ENCODE measurements at regions not wholly inside any gene's neighbourhood (a gene's known extent, or its start where the extent isn't known, plus 50 kb on each side); places are given as distances from the start of the nearest gene placed in this dataset.

DNA sequence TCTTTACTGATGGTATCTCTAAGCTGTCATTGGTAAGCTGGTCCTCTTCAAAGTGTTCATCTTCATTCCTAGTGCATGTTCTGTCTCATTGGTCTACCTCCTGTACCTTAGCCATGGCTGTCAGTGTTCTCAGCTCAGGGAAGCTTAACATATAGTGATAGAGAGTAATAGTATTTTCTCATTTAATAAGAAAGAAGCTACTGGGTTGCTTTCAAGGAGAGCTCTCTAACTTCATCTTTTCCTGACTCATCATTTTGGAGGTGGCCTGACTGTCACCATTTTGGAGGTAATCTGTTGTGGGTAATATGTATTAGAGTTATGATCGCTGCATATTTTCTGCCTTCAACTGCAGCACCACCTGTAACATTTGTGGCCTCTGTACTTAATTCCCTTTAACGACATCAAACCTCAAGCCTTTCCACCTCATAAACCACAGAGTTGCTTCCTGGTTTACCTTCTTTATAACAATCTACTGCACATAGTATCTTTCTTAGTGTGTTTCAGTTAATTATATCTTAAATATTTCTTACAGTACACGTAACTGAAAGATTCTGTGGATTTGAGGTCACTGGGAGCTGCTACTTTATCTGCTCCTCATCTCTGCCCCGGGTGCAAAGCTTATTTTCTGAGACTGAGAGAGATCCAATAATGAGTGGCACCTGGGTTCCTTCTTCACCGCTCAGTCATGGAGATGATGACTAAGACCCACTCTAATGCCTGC is 474.0 kb upstream of the TECRL start:
- peak; percentile 54 for DNase-seq
- Mint-ChIP-seq H3K4me3 (no peak overlapping the region), H3K36me3 (ENCODE audit: low read depth) (no peaks in the 10 kb centered on the region), H3K27ac (peak overlapping the region; percentile 53), H3K27me3 (no peaks in the 10 kb centered on the region), H3K9me3 (no peaks in the 10 kb centered on the region), H3K4me1 (peaks cover 7% of the 10 kb centered on the region)
- intact Hi-C loops (cut with micrococcal nuclease) = no loop called here

DNA sequence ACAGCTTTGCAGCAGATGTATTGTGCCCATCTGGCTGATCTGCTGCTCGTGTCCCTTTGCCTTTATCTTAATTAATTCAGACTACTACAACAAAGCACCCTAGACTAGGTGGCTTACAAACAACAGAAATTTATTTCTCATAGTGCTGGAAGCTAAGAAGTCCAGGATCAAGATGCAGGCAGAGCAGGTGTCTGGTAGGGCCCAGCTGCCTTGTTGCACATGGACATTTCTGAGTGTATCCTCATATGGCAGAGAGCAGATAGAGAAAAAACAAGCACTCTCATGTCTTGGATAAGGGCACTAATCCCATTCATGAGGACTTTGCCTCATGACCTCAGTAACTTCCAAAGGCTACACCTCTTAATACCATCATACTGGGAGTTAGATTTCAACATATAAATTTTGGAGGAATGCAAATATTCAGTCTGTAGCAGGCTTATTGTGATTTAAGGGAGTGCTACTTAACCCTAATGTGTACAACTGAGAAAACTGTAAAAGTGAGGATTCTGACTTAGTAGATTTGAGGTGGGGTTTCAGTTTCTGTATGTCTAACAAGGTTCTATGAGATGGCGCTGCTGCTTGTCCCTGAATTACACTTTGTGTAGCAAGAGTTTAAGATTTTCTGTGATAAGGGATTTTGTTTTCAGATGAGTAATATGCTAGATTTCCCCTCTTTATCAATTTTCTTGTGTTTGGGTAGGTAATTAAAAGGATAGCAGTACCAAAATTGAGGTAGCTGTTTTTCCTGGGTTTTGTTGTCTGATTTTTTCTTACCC is 473.2 kb upstream of the TECRL start:
- Mint-ChIP-seq H3K4me1 (peaks cover 7% of the 10 kb centered on the region), H3K27ac (peak overlapping the region; percentile 53), H3K4me3 (no peak overlapping the region), H3K27me3 (no peaks in the 10 kb centered on the region), H3K9me3 (no peaks in the 10 kb centered on the region), H3K36me3 (ENCODE audit: low read depth) (no peaks in the 10 kb centered on the region)
- intact Hi-C loops (cut with micrococcal nuclease) = no loop called here
- DNase-seq = no peak

DNA sequence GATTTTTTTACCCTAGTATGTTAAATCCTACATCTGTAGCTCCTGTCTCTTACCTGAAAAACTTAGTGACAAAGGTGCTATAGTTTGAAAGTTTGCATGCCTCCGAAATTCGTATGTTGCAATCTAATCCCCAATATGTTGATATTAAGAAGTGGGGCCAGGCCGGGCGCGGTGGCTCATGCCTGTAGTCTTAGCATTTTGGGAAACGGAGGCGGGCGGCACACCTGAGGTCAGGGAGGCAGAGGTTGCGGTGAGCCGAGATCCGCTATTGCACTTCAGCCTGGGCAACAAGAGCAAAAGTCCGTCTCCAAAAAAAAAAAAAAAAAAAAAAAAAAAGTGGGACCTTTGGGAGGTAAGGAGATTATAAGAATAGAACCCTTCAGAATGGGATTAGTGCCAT is 471.3 kb upstream of the TECRL start:
- H3K27ac Mint-ChIP-seq = no peak overlapping the region
- DNase-seq = no peak
- no peaks in the 10 kb centered on the region for H3K27me3 Mint-ChIP-seq
- no peaks in the 10 kb centered on the region for H3K9me3 Mint-ChIP-seq
- no peak overlapping the region for H3K4me3 Mint-ChIP-seq
- H3K4me1 Mint-ChIP-seq = peaks cover 7% of the 10 kb centered on the region
- H3K36me3 Mint-ChIP-seq (ENCODE audit: low read depth) = no peaks in the 10 kb centered on the region
- intact Hi-C loops (cut with micrococcal nuclease) = no loop called here

DNA sequence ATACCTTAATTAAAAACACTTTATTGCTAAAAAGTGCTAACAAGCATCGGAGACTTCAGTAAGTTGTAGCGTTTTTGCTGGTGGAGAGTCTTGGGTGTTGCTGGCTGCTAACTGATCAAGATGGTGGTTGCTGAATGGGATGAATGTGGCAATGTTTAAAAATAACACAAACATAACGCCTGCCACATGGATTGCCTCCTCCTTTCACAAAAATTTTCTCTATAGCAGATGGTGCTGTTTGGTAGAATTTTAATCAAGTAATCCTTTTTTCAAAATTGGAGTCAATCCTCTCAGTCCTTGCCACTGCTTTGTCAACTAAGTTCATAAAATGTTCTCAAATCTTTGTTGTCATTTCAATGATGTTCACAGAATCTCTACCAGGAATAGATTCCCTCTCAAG is 466.8 kb upstream of the TECRL start:
- H3K27ac Mint-ChIP-seq = no peak overlapping the region
- intact Hi-C loops (cut with micrococcal nuclease) = no loop called here
- H3K36me3 Mint-ChIP-seq (ENCODE audit: low read depth) = no peaks in the 10 kb centered on the region
- no peak overlapping the region for H3K4me3 Mint-ChIP-seq
- H3K27me3 Mint-ChIP-seq = no peaks in the 10 kb centered on the region
- H3K9me3 Mint-ChIP-seq = no peaks in the 10 kb centered on the region
- DNase-seq = no peak
- H3K4me1 Mint-ChIP-seq = no peaks in the 10 kb centered on the region

DNA sequence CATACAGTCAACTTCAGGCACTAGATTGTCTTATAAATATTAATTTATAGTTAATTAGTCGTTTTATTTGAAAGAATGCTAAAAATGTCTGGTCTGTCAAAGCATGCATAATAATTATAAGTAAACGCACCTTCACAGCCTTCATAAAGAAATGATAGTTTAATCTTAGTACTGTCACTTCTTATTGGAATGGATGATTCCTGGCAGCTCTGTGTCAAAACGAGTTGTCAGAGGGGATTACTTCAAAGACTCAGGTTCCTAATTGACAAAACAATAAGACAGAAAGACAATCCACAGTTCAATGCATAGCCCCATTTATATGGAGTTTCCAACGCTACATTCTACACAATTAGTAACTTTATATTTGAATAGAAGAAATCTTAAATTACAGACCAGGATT is 461.3 kb upstream of the TECRL start:
- Mint-ChIP-seq H3K27me3 (no peaks in the 10 kb centered on the region), H3K4me3 (no peak overlapping the region), H3K36me3 (ENCODE audit: low read depth) (no peaks in the 10 kb centered on the region), H3K27ac (no peak overlapping the region), H3K9me3 (no peaks in the 10 kb centered on the region), H3K4me1 (no peaks in the 10 kb centered on the region)
- no peak for DNase-seq
- intact Hi-C loops (cut with micrococcal nuclease) = no loop called here

DNA sequence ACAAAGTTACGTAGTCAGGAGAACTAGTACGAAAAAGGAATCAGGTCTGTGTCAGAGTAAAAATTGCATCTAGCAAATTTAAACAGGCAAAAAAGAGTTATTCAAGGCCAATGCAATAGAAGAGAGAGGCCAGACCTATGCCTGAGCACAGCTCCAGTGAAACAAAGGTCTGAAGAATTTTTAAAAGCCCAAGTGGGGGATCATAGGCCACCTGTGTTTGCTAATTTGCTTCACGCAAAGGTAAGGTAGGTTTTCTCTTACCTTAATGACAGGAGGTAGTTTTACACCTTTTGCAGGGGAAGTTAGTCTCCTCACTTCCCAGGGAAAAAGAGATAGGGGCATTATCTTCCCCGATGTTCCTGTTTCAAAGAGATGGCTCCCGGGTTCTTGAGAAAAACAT is 448.6 kb upstream of the TECRL start:
- H3K4me1 Mint-ChIP-seq = no peaks in the 10 kb centered on the region
- H3K9me3 Mint-ChIP-seq = peaks cover 2% of the 10 kb centered on the region
- no peak overlapping the region for H3K27ac Mint-ChIP-seq
- DNase-seq = no peak
- H3K4me3 Mint-ChIP-seq = no peak overlapping the region
- intact Hi-C loops (cut with micrococcal nuclease) = no loop called here
- no peaks in the 10 kb centered on the region for H3K27me3 Mint-ChIP-seq
- H3K36me3 Mint-ChIP-seq (ENCODE audit: low read depth) = no peaks in the 10 kb centered on the region

DNA sequence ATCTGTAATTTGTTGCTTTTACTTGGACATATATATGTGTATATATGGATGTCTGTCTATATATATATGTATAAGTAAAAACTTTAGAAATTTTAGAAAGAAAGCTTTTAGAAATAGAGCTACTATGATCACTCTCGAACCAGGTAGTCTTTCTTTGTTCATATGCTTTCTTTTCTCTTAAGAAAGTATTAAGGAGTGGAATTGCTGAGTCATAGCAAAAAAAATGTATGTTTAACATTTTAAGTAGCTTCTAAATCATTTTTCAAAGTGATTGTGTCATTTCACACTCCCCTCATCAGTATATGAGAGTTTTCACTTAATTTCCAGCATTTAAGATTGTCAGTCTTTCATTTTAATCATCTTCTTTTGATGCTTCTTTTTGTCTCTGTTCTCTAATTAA is 447.9 kb upstream of the TECRL start:
- Mint-ChIP-seq H3K4me3 (no peak overlapping the region), H3K27ac (no peak overlapping the region), H3K4me1 (no peaks in the 10 kb centered on the region), H3K36me3 (ENCODE audit: low read depth) (no peaks in the 10 kb centered on the region), H3K27me3 (no peaks in the 10 kb centered on the region), H3K9me3 (peaks cover 5% of the 10 kb centered on the region)
- intact Hi-C loops (cut with micrococcal nuclease) = no loop called here
- no peak for DNase-seq

DNA sequence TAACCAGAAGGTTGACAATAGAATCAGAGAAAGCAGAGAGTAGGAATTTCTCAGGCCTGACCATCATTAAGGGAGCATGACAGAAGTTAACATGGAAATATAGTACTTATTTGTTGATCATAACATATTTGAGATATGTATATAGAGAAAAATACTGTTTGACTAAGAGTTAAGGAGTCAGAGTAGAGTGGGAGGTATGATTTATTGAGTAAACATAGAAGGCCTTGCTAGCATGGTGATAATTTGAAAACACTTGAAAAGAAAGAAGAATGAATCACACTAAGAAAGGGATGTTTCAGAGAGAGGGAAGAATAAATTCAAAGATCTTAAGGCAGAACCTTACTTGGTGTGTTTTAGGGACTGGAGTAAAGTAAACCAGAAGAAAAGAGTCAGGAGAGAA is 437.2 kb upstream of the TECRL start:
- H3K9me3 Mint-ChIP-seq = peaks cover 5% of the 10 kb centered on the region
- no peak for DNase-seq
- no peaks in the 10 kb centered on the region for H3K4me1 Mint-ChIP-seq
- no peak overlapping the region for H3K4me3 Mint-ChIP-seq
- H3K27ac Mint-ChIP-seq = no peak overlapping the region
- H3K27me3 Mint-ChIP-seq = no peaks in the 10 kb centered on the region
- intact Hi-C loops (cut with micrococcal nuclease) = no loop called here
- no peaks in the 10 kb centered on the region for H3K36me3 Mint-ChIP-seq (ENCODE audit: low read depth)

DNA sequence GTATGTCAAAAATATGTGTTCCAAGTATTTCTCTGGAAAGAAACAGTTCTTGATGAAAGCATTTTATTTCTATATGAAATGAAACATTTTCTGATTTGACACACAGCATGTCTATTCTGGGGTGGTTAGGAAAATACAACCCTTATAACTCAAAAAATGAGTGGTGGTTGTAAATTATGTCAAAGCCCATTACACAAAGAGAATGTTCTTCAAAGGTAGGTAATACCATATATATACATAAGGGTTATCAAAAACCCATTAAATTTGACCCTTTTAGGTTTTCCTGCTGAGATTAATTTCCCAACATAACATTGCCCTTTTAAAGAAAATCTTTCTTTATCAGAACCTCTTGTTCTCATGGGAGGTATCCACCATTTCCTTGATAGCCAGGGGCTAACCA is 420.5 kb upstream of the TECRL start:
- Mint-ChIP-seq H3K27ac (no peak overlapping the region), H3K4me1 (no peaks in the 10 kb centered on the region), H3K27me3 (no peaks in the 10 kb centered on the region), H3K36me3 (ENCODE audit: low read depth) (no peaks in the 10 kb centered on the region), H3K4me3 (no peak overlapping the region), H3K9me3 (peaks cover 14% of the 10 kb centered on the region)
- DNase-seq = no peak
- intact Hi-C loops (cut with micrococcal nuclease) = no loop called here

DNA sequence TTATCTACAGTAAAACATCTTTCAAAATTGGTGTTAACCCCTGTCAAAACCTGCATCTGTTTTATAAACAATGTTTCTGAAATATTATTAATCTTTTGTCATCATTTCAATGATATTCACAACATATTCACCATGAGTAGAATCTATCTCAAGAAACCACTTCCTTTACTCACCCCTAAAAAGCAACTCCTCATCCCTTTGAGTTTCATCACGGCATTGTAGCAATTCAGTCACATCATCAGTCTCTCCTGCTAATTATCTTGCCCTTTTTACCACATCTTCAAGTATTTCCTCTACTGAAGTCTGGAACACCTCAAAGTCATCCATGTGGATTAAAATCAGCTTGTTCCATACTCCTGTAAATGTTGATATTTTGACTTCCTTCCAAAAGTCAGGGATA is 415.3 kb upstream of the TECRL start:
- Mint-ChIP-seq H3K9me3 (no peaks in the 10 kb centered on the region), H3K36me3 (ENCODE audit: low read depth) (no peaks in the 10 kb centered on the region), H3K4me1 (no peaks in the 10 kb centered on the region), H3K27me3 (no peaks in the 10 kb centered on the region), H3K4me3 (no peak overlapping the region), H3K27ac (no peak overlapping the region)
- DNase-seq = no peak
- intact Hi-C loops (cut with micrococcal nuclease) = no loop called here

DNA sequence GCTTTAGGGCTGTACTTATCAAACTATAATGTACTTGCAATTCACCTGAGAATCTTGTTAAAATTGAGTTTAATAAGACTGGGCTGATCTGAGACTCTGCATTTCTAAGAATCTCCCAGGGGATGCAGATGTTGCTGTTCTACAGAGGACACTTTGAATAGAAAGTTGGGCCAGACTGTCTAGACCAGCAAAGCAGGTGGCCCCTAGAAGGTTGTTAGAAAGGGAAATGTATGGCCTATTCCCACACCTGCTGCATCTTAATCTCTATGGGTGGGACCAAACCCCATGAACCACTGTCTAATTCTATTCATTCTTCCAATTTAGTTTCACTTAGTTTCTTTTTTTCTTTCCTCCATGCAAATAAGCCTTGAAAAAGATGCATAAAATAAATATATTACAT is 413.2 kb upstream of the TECRL start:
- no peaks in the 10 kb centered on the region for H3K27me3 Mint-ChIP-seq
- no peak for DNase-seq
- no peak overlapping the region for H3K4me3 Mint-ChIP-seq
- no peaks in the 10 kb centered on the region for H3K36me3 Mint-ChIP-seq (ENCODE audit: low read depth)
- H3K9me3 Mint-ChIP-seq = no peaks in the 10 kb centered on the region
- no peak overlapping the region for H3K27ac Mint-ChIP-seq
- intact Hi-C loops (cut with micrococcal nuclease) = no loop called here
- no peaks in the 10 kb centered on the region for H3K4me1 Mint-ChIP-seq

DNA sequence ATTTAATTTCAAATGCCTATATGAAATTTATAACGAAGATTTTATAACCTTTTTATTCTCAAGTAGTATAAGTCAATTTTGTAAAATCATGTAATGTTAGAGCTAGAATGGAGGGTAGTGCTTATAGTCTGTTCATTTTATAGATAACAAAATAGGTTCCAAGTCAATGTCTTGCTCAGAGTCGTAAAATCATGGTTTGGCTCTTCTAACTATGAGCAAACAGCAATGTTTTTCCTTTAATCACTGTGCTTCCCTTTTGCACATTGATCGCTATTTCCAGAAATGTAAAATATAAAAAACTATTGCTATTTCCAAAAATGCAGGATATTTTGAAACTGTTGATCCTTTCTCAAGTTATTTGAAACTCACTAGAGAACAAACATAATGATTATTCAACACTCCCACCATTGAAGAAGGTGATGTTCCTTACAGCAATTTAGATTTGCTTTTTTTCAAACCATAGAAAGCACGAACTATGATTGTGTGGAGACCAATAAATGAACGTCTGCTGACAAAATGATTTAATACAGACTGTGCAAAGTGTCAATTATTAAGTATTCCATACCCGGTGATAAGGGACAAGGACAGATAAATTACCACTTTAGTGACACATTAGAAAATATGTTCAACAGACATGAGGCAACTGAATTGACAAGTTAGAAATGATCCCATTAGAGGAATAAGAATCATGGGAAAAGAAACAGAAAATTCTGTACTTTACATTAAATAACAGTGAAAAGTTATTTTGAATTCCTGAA is 412.1 kb upstream of the TECRL start:
- Mint-ChIP-seq H3K9me3 (no peaks in the 10 kb centered on the region), H3K4me1 (no peaks in the 10 kb centered on the region), H3K36me3 (ENCODE audit: low read depth) (no peaks in the 10 kb centered on the region), H3K27me3 (no peaks in the 10 kb centered on the region), H3K4me3 (no peak overlapping the region), H3K27ac (no peak overlapping the region)
- DNase-seq = no peak
- intact Hi-C loops (cut with micrococcal nuclease) = no loop called here

DNA sequence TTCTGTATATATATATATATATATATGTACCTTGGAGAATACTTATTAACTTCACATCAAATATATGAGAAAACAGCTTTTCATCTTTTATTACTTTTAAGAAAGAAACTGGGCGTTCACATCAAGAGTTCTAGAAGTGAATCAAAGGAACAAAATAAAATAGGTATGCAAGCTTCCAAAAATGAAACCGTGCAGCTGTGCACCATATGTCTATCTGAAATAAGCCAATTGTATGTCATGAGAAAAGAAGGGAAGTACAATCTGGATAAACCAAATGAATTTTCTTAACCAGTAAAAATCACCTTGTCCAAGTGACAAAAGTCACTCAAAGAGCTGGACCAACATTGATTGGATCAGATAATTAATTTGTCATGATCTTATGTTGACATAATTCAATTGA is 405.4 kb upstream of the TECRL start:
- Mint-ChIP-seq H3K9me3 (peaks cover 3% of the 10 kb centered on the region), H3K36me3 (ENCODE audit: low read depth) (no peaks in the 10 kb centered on the region), H3K27ac (no peak overlapping the region), H3K27me3 (no peaks in the 10 kb centered on the region), H3K4me3 (no peak overlapping the region), H3K4me1 (no peaks in the 10 kb centered on the region)
- intact Hi-C loops (cut with micrococcal nuclease) = no loop called here
- no peak for DNase-seq

DNA sequence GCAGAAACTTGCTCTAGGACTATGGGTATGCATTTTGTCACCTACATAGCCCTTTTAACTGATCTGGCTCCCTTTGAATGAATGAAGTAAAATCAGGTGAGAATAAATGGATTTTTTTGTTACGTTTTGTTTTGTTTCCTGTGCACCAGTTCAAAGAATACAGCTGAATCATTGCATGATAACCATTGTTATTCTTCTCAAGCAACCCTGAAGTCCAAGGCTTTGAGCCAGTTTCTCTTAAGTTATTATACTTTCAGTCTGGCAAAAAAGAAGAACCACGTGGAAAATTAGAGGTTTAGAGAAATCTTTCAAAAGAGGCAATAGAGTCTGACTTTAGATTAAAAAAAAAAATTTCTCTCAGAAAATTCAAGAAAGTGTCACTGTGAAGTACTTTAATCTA is 398.6 kb upstream of the TECRL start:
- Mint-ChIP-seq H3K27me3 (no peaks in the 10 kb centered on the region), H3K9me3 (no peaks in the 10 kb centered on the region), H3K4me3 (no peak overlapping the region), H3K27ac (no peak overlapping the region), H3K4me1 (no peaks in the 10 kb centered on the region), H3K36me3 (ENCODE audit: low read depth) (no peaks in the 10 kb centered on the region)
- DNase-seq = no peak
- intact Hi-C loops (cut with micrococcal nuclease) = no loop called here
